D721Med (cell line): ENCODE measurements at regions not wholly inside any gene's neighbourhood (a gene's known extent, or its start where the extent isn't known, plus 50 kb on each side); places are given as distances from the start of the nearest gene placed in this dataset.

Experiments
- DNase-seq: peaks from one replicate; pipeline ENCODE4 v3.0.0; 2011; ENCODE audit warnings: low spot score; ENCODE audit not compliant: insufficient read length
- FAIRE-seq: peaks from 2 replicates; lab custom pipeline; 2011; peaks lifted over from hg19 to GRCh38; lab: Jason Lieb, UNC
- TF ChIP-seq, protein P1 (sequence below): IDR thresholded peaks from 2 replicates; pipeline ENCODE4 v1.5.1; 2012; ENCODE audit warnings: mild to moderate bottlenecking, control low read depth; ENCODE audit not compliant: insufficient read depth; ENCODE audit errors: missing control alignments

DNA sequence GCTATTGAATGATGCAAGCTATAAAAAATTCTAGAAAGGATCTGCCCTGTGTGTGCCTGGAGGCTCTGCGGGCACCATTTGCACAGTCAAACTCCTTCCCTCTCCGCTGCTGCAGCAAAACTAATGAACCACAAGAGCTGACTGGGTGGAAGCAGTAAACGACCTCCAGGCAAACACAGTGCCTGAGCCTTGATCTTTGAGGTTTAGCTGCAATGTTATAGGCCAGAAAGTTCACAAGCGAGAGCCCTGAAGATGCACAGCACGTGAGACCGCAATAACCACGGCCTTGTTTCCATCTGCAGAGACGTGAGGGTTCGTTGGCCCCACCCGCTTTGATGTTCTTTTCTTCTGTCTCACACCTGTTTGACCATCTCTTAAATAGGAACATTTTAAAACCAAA, 69.2 kb upstream of the S1PR3 start:
- TF ChIP-seq, protein P1, sequence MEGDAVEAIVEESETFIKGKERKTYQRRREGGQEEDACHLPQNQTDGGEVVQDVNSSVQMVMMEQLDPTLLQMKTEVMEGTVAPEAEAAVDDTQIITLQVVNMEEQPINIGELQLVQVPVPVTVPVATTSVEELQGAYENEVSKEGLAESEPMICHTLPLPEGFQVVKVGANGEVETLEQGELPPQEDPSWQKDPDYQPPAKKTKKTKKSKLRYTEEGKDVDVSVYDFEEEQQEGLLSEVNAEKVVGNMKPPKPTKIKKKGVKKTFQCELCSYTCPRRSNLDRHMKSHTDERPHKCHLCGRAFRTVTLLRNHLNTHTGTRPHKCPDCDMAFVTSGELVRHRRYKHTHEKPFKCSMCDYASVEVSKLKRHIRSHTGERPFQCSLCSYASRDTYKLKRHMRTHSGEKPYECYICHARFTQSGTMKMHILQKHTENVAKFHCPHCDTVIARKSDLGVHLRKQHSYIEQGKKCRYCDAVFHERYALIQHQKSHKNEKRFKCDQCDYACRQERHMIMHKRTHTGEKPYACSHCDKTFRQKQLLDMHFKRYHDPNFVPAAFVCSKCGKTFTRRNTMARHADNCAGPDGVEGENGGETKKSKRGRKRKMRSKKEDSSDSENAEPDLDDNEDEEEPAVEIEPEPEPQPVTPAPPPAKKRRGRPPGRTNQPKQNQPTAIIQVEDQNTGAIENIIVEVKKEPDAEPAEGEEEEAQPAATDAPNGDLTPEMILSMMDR = no peak
- DNase-seq (no peak), FAIRE-seq (no peak)

DNA sequence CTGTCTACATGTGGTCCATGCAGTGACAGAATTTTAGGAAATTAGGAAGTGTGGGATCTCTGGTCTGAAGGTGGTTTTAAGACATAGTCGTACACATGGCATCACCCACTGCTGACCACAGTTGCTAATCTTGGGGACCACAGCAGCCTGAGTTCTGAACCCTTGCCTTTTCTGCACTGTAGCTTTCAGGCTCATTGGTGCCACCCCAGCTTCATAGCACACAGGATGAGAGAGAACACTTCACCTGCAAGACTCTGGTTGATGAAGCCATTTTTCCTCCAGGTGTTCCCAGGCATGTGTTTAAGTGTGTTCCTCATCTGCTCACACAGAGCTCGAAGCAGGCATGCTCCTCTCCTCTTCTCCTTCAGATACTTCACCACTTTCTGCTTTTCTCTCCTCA, 68.2 kb upstream of the S1PR3 start:
- TF ChIP-seq, protein P1 = no peak
- FAIRE-seq (no peak), DNase-seq (no peak)

DNA sequence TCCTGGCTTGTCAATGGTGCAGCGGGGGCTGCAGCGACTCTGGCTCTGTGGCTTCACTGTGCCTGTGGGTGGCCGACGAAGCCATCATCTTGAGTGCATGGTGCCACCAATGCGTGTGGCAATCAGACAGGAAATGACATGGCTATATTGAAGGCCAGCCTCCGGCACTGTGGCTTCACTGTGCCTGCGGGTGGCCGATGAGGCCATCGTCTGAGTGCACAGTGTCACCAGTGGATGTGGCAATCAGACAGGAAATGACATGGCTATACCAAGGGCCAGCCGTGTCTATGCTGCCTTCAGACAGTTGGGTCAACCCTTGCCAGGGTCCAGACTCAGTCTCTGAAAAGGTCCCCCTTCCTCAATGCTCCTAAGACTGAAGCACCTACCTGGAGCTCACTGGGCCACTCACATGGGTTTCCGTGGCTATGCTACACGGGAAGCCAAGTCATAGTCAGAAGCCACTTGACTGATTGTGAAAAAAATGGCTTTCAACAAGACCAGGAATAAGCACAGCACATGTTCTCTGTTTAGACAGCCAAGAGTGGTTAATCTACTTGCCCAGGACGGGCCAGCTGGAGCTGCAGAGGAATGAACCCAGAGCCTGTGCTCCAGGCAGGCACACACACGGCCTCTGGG, 67.5 kb upstream of the S1PR3 start:
- TF ChIP-seq, protein P1 = no peak
- no peak for DNase-seq
- no peak for FAIRE-seq

DNA sequence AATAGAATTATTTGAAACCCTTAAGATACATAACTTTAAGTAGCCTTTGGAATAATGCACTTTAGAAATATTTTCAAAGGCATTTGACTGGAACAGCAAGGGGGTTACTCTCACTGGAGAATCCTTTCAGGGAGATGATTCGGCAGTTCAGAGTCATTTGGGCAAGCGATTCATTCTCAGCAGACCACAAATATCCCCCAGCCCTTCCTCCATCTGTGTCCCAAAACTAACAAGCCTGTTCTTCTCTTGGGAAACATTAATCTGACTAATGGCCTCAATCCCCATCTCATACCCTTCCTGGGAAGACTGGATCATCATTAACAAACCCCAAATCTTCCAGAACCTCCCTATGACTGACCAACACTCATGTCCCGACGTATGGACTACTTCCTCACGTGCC, 65.8 kb upstream of the S1PR3 start:
- TF ChIP-seq, protein P1 = no peak
- DNase-seq (no peak), FAIRE-seq (no peak)

DNA sequence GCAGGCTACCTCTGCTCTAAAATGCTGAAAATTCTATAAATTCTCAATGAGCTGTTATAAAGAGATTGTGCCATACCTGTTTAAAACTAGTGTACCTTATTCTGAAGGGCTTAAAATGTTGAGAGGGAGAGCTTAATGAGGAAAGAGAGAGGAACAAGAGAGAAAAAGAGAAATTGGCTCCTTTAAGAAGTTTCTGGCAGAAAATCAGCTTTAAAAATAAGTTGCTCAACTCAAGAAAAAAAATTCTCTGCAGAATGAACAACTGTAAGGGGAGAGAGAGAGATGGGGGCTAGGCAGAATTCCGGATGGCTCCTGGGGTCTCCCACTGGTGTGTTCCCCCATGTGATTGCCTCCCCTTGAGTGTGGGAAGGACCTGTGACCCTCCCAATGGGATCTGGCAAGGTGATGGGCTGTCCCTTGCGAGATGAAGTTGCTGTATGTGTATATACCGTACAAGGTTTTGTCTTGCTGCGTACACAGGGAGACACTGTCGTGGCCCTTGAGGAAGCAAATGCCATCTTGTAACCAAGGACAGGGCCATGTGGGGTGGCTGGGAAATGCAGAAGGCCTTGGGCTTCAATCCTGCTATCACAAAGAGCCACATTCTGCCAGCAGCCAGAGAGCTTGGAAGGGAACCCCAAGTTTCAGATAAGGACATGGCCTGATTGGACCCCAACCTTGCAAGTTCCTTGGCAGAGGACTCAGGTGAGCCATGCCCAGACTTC, 64.3 kb upstream of the S1PR3 start:
- TF ChIP-seq, protein P1 = no peak
- no peak for FAIRE-seq
- DNase-seq = no peak

DNA sequence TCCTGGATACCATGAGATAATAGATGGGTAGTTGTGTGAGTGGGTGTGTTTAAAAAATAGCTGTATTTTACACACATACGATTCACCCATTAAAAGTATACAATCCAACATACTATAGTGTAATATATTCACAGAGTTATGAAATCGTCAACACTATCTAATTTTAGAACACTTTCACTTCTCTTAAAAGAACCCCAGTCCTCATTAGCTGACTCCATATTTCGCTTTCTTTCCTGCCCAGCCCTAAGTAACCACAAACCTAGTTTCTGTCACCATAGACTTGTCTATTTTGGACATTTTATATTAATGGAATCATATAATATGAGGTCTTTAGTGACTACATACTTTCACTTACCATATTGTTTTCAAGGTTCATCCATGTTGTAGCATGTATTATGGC, 63.8 kb upstream of the S1PR3 start:
- FAIRE-seq = no peak
- TF ChIP-seq, protein P1 = no peak
- no peak for DNase-seq

DNA sequence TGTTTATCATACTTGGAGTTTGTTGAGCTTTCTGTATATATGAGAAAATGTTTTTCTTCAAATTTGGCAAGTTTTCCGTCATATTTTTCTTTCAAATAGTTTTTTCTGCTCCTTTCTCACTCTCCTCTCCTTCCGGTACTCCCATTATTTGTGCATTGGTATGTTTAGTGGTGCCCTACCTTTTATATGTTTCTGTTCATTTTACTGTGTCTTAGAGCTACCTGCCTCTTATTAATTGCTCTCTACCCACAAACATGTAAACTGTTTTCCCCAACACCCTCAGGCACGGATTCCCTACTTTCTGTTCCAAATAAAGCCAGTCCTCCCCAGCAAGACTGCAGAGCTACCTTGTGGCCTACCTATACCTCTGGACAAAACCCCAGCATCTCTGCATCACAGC, 60.6 kb upstream of the S1PR3 start:
- FAIRE-seq (no peak), DNase-seq (no peak)
- TF ChIP-seq, protein P1 = no peak
